Activated T-cell treated with anti-CD3 and anti-CD28 coated beads, Interleukin-2, amount 50 U/mL, for 24 hours (primary cell): ENCODE measurements at regions not wholly inside any gene's neighbourhood (a gene's known extent, or its start where the extent isn't known, plus 50 kb on each side); places are given as distances from the start of the nearest gene placed in this dataset.

ENCODE experiments used
- DNase-seq: peaks from one replicate; pipeline ENCODE4 v3.0.0-alpha.2; 2020
- H3K27ac Mint-ChIP-seq: 2 replicates; pipeline ENCODE4 v1.8.0; 2020; ENCODE audit warnings: mild to moderate bottlenecking, mixed read lengths
- H3K27me3 Mint-ChIP-seq: 2 replicates; pipeline ENCODE4 v1.8.0; 2020; ENCODE audit warnings: mixed read lengths
- H3K36me3 Mint-ChIP-seq: 2 replicates; pipeline ENCODE4 v1.8.0; 2020; ENCODE audit warnings: low read depth, mixed read lengths
- H3K4me1 Mint-ChIP-seq: 2 replicates; pipeline ENCODE4 v1.8.0; 2020; ENCODE audit warnings: low read depth, mixed read lengths
- H3K4me3 Mint-ChIP-seq: 2 replicates; pipeline ENCODE4 v1.8.0; 2020; ENCODE audit warnings: mild to moderate bottlenecking, moderate library complexity, mixed read lengths
- H3K9me3 Mint-ChIP-seq: 2 replicates; pipeline ENCODE4 v1.8.0; 2020; ENCODE audit warnings: mixed read lengths

DNA sequence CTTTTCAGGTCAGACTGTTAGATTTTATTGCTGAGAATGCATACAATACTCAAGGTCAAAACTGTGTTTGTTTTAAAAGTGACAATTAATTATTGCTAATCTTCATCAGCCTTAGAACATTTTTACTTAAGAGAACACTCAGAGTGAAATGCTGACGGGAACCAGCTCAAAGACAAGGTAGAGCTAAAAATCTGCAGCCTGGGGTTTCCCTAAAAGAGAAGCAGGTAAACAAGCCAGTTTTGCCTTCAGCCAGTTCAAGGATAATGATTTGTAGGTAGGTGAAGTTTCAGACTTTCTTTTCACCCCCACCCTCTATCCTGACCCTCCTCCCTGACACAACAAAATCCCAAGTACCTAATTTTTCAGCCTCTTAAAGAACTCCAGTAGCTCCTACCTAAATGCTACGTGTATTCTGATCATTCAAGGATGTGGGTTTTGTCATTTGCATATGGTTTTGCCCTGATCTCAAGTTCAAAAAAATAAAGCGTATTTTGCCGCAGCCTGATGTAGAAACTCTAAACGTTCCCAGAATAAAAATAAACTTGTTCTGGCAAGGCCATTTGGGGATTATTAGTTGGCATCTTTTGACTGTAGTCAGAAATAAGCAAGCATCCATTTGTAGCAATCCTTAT lies 407.2 kb downstream of the EFNA5 start:
- Mint-ChIP-seq H3K4me1 (peaks cover 3% of the 10 kb centered on the region), H3K27ac (no peak overlapping the region), H3K36me3 (no peaks in the 10 kb centered on the region), H3K9me3 (peaks cover 6% of the 10 kb centered on the region), H3K4me3 (no peak overlapping the region), H3K27me3 (peaks cover 4% of the 10 kb centered on the region)
- no peak for DNase-seq

DNA sequence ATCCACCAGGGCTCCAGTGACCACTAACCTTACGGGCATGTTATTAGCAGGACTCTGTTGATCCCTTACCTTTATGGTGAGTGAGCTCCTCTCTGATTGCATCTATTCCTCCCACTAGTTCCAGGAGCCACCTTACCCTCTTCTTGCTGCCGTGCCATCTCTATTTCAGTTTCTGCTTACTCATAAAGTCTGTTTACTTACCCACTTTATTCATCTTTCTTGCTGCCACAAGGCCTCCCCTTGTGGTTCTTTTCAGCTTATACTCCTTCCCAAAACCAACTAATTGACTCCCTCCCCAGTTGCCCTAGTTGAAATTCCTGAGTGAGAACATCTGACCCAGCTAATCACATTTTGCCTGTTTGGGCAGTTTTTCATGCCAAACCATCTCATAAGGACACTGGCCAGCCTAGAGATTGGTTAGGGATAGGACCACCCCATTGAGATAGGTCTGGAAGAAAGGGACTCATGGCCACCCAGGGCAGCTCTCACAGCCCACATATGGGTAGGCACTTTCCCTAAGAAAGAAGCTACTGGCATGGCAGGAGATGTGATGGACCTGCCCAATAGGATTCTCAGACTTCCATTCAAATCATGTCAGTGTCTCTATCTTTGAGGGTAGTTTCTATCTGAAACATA lies 412.7 kb downstream of the EFNA5 start:
- Mint-ChIP-seq H3K27ac (no peak overlapping the region), H3K9me3 (peaks cover 8% of the 10 kb centered on the region), H3K4me3 (no peak overlapping the region), H3K27me3 (peaks cover 4% of the 10 kb centered on the region), H3K36me3 (no peaks in the 10 kb centered on the region), H3K4me1 (peaks cover 3% of the 10 kb centered on the region)
- DNase-seq: no peak

DNA sequence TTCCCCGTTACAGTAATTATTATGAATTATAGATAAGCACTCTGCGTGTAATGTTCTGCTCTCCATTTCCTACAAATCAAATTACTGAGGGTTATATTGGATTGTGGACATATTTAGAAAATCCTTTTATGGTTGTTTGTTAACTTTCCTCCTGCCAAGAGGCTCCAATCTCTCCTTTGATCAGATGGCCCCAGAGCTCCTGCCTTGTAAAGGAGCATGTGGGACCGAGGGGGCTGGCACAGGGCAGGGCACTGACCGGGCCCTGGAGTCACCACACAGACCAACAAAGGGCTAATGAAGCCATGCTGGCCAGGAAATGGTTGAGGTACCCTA lies 415.9 kb downstream of the EFNA5 start:
- no peaks in the 10 kb centered on the region for H3K27me3 Mint-ChIP-seq
- H3K9me3 Mint-ChIP-seq: peaks cover 4% of the 10 kb centered on the region
- DNase-seq: no peak
- peaks cover 3% of the 10 kb centered on the region for H3K4me1 Mint-ChIP-seq
- H3K27ac Mint-ChIP-seq: no peak overlapping the region
- no peaks in the 10 kb centered on the region for H3K36me3 Mint-ChIP-seq
- no peak overlapping the region for H3K4me3 Mint-ChIP-seq

DNA sequence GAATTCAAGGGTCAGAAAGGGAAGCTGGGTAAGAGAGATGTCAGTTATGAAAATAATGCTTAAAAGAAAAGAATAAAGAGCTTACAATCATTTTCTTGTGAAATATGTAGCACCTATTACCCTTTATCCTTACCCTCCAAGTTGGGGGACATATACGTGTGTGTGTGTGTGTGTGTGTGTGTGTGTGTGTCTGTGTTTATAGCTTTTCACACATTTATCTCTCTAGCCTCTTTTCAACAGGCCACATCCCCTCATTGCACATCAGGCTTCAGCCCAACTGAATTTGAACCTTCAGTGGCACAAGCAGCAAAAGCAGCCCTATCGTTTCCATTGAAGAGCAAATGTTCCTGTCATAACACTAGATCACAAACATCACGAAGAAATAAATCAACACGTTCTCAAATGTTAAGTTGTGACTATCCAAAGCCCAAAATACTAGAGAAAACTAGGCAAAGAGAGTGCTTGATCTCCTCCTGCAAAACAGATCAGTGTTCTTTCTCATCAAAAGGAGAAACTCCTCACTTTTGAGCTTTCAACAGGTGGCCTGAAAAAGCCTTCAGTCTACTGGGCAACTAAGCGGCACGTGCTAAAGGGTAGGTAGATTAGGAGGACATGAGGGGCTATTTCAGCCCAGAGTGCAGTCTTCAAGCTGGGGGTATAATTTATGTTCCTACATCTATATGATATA lies 416.4 kb downstream of the EFNA5 start:
- no peaks in the 10 kb centered on the region for H3K36me3 Mint-ChIP-seq
- peaks cover 3% of the 10 kb centered on the region for H3K4me1 Mint-ChIP-seq
- no peak overlapping the region for H3K27ac Mint-ChIP-seq
- H3K4me3 Mint-ChIP-seq: no peak overlapping the region
- peaks cover 4% of the 10 kb centered on the region for H3K9me3 Mint-ChIP-seq
- no peaks in the 10 kb centered on the region for H3K27me3 Mint-ChIP-seq
- no peak for DNase-seq

DNA sequence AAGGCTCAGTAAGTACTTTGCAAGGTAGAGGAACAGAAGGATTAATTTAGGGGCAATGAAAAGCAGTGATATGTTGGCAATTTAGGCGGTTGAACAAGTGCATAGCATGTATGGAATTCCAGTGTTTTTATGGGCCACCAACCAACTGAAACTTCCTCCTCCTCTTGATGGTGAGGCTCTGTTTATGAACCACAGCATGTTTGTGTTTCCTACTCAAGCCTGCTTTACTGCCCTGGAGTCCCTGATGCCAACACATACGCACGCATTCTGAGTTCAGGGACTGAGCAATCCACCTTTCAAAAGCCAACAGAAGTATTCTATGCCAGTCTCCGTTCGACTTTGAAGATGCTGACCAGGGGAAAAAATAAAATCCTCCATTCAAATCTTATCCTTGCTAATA lies 417.5 kb downstream of the EFNA5 start:
- H3K9me3 Mint-ChIP-seq: peaks cover 2% of the 10 kb centered on the region
- no peak for DNase-seq
- H3K27me3 Mint-ChIP-seq: no peaks in the 10 kb centered on the region
- no peak overlapping the region for H3K27ac Mint-ChIP-seq
- no peaks in the 10 kb centered on the region for H3K36me3 Mint-ChIP-seq
- H3K4me1 Mint-ChIP-seq: peaks cover 3% of the 10 kb centered on the region
- H3K4me3 Mint-ChIP-seq: no peak overlapping the region

DNA sequence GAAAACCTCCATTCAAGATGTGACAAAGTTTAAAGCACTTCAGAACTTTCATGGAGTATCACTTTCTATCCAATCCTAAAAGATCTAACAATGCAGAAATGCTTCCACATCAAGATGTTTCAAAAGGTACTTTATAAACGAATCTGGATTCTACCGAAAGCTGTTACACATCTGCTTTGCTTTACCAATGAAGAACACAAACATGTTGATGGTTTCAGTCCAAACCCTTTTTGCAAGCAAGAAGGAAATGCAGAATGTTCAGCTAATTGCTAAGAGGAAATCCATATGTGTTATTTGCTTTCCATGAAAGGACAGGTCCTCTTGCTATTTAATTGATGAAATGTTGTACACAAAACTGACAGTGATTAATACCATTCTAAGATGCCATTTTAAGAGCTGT lies 419.6 kb downstream of the EFNA5 start:
- Mint-ChIP-seq H3K27ac (no peak overlapping the region), H3K4me1 (no peaks in the 10 kb centered on the region), H3K4me3 (no peak overlapping the region), H3K9me3 (peaks cover 2% of the 10 kb centered on the region), H3K36me3 (no peaks in the 10 kb centered on the region), H3K27me3 (no peaks in the 10 kb centered on the region)
- DNase-seq: no peak

DNA sequence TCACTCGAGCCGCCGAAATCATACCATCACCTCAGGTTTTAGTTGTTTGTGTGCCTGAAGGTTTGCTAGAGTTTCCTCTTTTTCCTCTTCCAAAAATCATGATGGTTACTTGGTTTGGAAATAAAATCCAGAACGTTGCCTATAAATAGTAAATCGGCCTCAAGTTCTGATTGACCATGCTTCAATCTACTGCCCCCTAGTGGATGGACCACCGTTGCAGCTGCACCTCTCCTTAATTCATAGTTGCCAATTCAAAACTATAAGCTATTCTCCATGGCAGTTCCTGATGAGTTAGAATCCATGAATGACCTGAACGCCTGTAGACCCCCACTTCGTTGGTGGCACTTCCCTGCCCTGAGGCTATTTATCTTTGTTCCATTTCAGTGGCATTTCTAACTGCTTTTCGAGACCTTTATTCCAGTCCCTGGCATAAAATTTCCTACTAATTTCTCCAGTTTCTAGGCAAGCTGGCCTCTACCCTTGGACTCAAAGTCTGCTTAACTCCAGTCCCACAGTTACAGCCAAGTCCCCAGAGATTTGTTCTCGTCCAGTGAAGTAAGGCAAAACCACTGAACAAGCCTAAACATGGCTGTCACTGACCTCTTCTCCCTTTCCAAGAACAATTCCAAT lies 422.6 kb downstream of the EFNA5 start:
- Mint-ChIP-seq H3K4me3 (no peak overlapping the region), H3K36me3 (no peaks in the 10 kb centered on the region), H3K9me3 (no peaks in the 10 kb centered on the region), H3K27me3 (no peaks in the 10 kb centered on the region), H3K4me1 (no peaks in the 10 kb centered on the region), H3K27ac (no peak overlapping the region)
- peak; percentile 32 for DNase-seq

DNA sequence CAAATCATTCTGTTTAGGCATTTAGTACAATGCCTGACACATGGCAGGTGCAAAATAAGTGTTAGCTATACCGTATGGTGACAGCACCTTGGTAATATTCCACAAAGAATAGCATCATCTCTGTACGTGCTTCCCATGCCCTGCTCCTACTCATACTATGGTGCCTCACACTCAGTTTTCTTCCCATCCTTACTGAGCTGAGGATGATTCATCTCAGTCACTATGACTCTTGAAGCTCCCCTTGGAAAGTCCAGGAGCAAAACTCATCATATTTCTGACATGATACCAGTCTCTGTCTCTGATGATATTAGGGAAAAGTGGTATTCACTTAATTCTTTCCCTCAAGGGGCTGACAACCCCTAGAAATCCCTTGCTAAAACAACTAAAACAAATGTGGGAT lies 423.3 kb downstream of the EFNA5 start:
- DNase-seq: no peak
- no peaks in the 10 kb centered on the region for H3K27me3 Mint-ChIP-seq
- no peaks in the 10 kb centered on the region for H3K9me3 Mint-ChIP-seq
- no peaks in the 10 kb centered on the region for H3K4me1 Mint-ChIP-seq
- no peak overlapping the region for H3K4me3 Mint-ChIP-seq
- H3K27ac Mint-ChIP-seq: no peak overlapping the region
- no peaks in the 10 kb centered on the region for H3K36me3 Mint-ChIP-seq

DNA sequence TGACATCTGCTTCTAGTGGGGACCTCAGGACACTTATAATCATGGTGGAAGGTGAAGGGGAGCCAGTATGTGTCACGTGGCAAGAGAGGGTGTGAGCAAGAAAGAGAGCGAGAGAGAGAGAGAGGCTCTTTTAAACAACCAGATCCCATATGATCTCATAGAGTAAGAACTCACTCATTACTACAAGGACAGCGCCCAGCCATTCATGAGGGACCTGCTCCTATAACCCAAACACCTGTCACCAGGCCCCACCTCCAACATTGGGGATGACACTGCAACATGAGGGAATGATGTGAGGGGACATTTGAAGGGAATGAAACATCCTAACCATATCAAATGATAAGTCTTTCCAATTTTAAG lies 427.5 kb downstream of the EFNA5 start:
- no peak overlapping the region for H3K4me3 Mint-ChIP-seq
- H3K4me1 Mint-ChIP-seq: no peaks in the 10 kb centered on the region
- H3K27ac Mint-ChIP-seq: no peak overlapping the region
- H3K9me3 Mint-ChIP-seq: no peaks in the 10 kb centered on the region
- no peaks in the 10 kb centered on the region for H3K36me3 Mint-ChIP-seq
- no peaks in the 10 kb centered on the region for H3K27me3 Mint-ChIP-seq
- DNase-seq: no peak

DNA sequence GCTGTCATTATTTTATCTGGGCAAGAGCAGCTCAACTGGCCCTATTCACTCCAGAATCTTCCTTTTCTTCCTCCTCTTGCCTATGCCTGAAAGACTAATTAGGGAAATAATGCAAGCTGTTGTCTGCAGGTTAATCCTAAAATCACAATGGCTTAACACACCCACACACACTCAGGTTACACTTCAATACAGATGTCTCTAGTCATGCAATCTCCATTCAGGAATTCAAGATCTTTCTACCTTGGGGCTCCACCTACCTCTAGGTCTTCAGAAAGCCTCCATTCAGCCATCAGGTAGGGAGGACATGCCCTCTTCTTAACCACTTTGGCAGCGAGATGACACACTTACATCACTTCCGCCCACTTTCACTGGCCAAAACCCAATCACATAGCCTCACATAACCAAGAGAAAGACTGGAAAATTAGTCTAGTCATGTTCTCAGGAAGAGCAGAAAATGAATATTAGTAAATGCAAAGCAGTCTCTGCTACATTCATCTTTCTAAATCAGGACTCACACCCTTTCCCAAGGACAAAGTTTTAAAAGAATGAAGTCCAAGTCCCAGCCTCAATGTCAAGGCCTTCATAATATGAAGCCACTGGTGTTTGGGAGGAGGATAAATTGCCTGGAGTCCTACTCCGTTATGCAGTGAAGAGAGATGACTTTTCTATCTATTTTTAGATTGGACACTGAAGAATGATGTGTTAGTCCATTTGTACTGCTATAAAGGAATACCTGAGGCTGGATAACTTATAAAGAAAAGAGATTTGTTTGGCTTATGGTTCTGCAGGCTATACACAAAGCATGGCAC lies 428.1 kb downstream of the EFNA5 start:
- no peaks in the 10 kb centered on the region for H3K27me3 Mint-ChIP-seq
- H3K4me1 Mint-ChIP-seq: no peaks in the 10 kb centered on the region
- no peaks in the 10 kb centered on the region for H3K36me3 Mint-ChIP-seq
- no peak for DNase-seq
- no peak overlapping the region for H3K4me3 Mint-ChIP-seq
- no peaks in the 10 kb centered on the region for H3K9me3 Mint-ChIP-seq
- H3K27ac Mint-ChIP-seq: no peak overlapping the region

DNA sequence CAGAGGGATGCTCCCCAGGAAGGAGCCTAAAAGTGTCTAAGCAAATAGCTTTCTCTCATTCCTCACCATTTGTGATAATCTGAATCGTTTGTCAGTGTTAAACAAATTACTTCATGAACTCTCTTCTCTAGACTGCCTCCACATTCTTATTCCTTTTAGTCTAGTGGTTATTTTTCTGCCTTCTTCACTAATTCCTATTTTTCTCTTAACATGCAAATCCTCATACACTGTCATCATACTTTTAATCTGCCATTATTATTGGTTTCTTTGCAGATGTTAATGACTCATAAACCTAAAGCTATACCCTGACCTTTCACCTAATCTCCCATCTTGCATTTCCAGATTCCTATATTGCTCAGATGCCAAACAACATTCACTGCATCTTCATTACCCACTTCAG lies 428.9 kb downstream of the EFNA5 start:
- no peak overlapping the region for H3K4me3 Mint-ChIP-seq
- H3K9me3 Mint-ChIP-seq: no peaks in the 10 kb centered on the region
- H3K4me1 Mint-ChIP-seq: no peaks in the 10 kb centered on the region
- H3K36me3 Mint-ChIP-seq: no peaks in the 10 kb centered on the region
- no peaks in the 10 kb centered on the region for H3K27me3 Mint-ChIP-seq
- H3K27ac Mint-ChIP-seq: no peak overlapping the region
- no peak for DNase-seq

DNA sequence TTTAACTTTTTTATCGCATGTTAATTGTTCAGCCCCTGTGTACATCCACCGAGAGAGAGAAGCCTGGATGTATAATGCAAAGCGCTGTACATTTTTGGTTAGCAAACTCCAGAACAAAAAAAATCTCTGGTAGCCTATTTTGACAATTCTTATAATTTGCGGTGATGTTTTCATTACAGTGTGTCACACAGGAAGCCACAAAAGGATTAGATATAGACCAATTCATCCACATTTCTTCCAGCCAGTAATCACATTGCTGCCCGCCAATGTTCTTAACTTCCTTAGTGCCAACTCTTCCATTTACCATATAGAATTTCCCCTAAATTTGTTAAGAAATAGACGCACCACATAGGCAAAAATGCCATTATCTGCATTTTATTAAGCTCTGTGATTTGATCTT lies 435.6 kb downstream of the EFNA5 start:
- Mint-ChIP-seq H3K4me1 (no peaks in the 10 kb centered on the region), H3K9me3 (no peaks in the 10 kb centered on the region), H3K27me3 (no peaks in the 10 kb centered on the region), H3K36me3 (no peaks in the 10 kb centered on the region), H3K4me3 (no peak overlapping the region), H3K27ac (no peak overlapping the region)
- DNase-seq: no peak

DNA sequence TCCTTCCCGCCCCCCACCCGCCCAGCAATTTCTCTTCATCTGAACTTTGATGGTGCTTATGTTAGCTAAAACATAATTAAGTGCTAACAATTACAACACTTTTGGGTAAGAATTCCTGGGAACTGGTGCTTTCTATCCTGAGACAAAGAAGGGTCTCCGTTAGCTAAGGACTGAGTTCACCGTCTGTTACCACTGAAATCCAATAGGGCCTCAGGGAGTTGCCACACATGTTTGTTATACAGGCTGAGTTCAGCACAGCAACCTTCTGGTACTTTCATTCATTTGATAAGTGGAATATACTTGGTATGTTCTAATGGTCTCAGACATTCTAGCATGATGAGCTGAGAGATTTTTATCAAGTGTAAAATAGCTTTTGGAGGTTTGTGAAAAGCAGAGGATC lies 437.9 kb downstream of the EFNA5 start:
- Mint-ChIP-seq H3K4me1 (no peaks in the 10 kb centered on the region), H3K27ac (no peak overlapping the region), H3K9me3 (no peaks in the 10 kb centered on the region), H3K27me3 (no peaks in the 10 kb centered on the region), H3K4me3 (no peak overlapping the region), H3K36me3 (no peaks in the 10 kb centered on the region)
- DNase-seq: no peak

DNA sequence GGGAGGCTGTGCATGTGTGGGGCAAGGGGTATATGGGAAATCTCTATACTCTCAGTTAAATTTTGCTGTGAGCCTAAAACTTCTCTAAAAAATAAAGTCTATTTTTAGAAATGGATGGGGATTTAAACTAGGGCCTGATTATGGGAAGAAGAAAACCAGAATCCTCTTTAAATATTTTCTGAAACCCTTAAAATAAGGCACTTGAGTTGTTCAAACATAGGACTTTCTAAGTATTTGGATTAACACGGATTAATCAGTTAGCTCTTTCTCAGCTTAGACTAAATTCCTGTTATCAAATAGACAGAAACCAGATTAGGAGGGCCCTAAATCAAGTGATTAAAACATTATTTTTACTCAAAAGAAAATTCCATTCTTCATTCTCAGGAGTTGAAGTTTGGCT lies 438.4 kb downstream of the EFNA5 start:
- H3K27me3 Mint-ChIP-seq: no peaks in the 10 kb centered on the region
- no peak for DNase-seq
- H3K27ac Mint-ChIP-seq: no peak overlapping the region
- no peaks in the 10 kb centered on the region for H3K9me3 Mint-ChIP-seq
- H3K36me3 Mint-ChIP-seq: no peaks in the 10 kb centered on the region
- no peaks in the 10 kb centered on the region for H3K4me1 Mint-ChIP-seq
- no peak overlapping the region for H3K4me3 Mint-ChIP-seq
